Frontal cortex (tissue), 3 donors: ENCODE measurements at regions not wholly inside any gene's neighbourhood (a gene's known extent, or its start where the extent isn't known, plus 50 kb on each side); places are given as distances from the start of the nearest gene placed in this dataset.
"Not testable (repeated sequence)": the region's sequence is repeated elsewhere in the genome, so short reads cannot be mapped to it uniquely, and the experiment has no call there.

ENCODE experiments used
- DNase-seq, 2 donors: peaks; one replicate each; pipeline ENCODE4 v3.0.0; 2012; ENCODE audit warnings: low spot score in 2 of 2
- FAIRE-seq: peaks from 2 replicates; lab custom pipeline; 2012; peaks lifted over from hg19 to GRCh38; lab: Jason Lieb, UNC
- donor health status: control.
- donor health status: control.
- donor health status: control.

- FAIRE-seq, DNase-seq: not testable (repeated sequence)
These were observed 66.3 kb downstream of the FAM72C start for GRCh38 chr1:143905214-143906179.

GRCh38 chr1:143904622-143904979 lies 67.2 kb downstream of the FAM72C start:
- not testable (repeated sequence) for DNase-seq
- peak; percentile 83 for FAIRE-seq

- not testable (repeated sequence) for FAIRE-seq, DNase-seq
These were observed 67.7 kb downstream of the FAM72C start for GRCh38 chr1:143903899-143904621.

- not testable (repeated sequence) for DNase-seq, FAIRE-seq
These were observed 75.4 kb downstream of the FAM72C start for GRCh38 chr1:143896377-143896776.

- DNase-seq, FAIRE-seq: not testable (repeated sequence)
These were observed 86.7 kb downstream of the FAM72C start for GRCh38 chr1:143884932-143885574.

GRCh38 chr1:143884532-143884931 lies 87.3 kb downstream of the FAM72C start:
- DNase-seq, FAIRE-seq: not testable (repeated sequence)

GRCh38 chr1:143879757-143880536 lies 91.8 kb downstream of the FAM72C start:
- not testable (repeated sequence) for FAIRE-seq, DNase-seq

GRCh38 chr1:143875947-143876346 lies 95.8 kb downstream of the FAM72C start:
- not testable (repeated sequence) for FAIRE-seq, DNase-seq

- not testable (repeated sequence) for FAIRE-seq, DNase-seq
These were observed 97.2 kb downstream of the FAM72C start for GRCh38 chr1:143874625-143875024.

GRCh38 chr1:143873650-143874049 lies 98.1 kb downstream of the FAM72C start:
- DNase-seq, result not testable (repeated sequence)

GRCh38 chr1:143870388-143870787 lies 101.4 kb downstream of the FAM72C start:
- not testable (repeated sequence) for DNase-seq, FAIRE-seq

More at GRCh38 chr1:143873650-143874049, 98.1 kb downstream of the FAM72C start:
- FAIRE-seq, result not testable (repeated sequence)

- not testable (repeated sequence) for DNase-seq, FAIRE-seq
These were observed 104.1 kb downstream of the FAM72C start for GRCh38 chr1:143867590-143868220.

- not testable (repeated sequence) for FAIRE-seq, DNase-seq
These were observed 107.8 kb downstream of the FAM72C start for GRCh38 chr1:143863901-143864520.

- not testable (repeated sequence) for FAIRE-seq, DNase-seq
These were observed 109.1 kb downstream of the FAM72C start for GRCh38 chr1:143862722-143863121.

- not testable (repeated sequence) for DNase-seq, FAIRE-seq
These were observed 110.5 kb downstream of the FAM72C start for GRCh38 chr1:143861306-143861705.

- not testable (repeated sequence) for DNase-seq, FAIRE-seq
These were observed 115.9 kb downstream of the FAM72C start for GRCh38 chr1:143855867-143856266.

GRCh38 chr1:143854069-143854468 lies 117.7 kb downstream of the FAM72C start:
- not testable (repeated sequence) for FAIRE-seq, DNase-seq

GRCh38 chr1:143850637-143851036 lies 121.1 kb downstream of the FAM72C start:
- not testable (repeated sequence) for FAIRE-seq, DNase-seq
